ENCODE measurements at regions not wholly inside any gene's neighbourhood (a gene's known extent, or its start where the extent isn't known, plus 50 kb on each side); places are given as distances from the start of the nearest gene placed in this dataset.

DNA sequence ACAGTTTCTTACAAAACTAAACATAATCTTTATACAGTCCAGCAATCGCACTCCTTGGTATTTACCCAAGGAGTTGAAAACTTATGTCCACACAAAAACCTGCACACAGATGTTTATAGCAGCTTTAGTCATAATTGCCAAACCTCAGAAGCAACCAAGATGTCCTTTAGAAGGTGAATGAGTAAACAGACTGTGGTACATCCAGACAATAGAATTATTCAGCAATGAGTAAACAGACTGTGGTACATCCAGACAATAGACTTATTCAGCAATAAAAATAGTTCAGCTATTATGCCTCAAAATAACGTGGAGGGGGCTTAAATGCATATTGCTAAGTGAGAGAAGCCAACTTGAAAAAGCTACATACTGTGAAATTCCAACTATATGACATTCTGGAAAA lies 87.0 kb upstream of the GALNT2 start:
- no peak overlapping the region for H3K4me3 ChIP-seq (replicated peaks; ENCODE audit: low read depth, low read length)
- DNase-seq (ENCODE audit: low read depth): peak; percentile 53
- TF ChIP-seq, protein P1, sequence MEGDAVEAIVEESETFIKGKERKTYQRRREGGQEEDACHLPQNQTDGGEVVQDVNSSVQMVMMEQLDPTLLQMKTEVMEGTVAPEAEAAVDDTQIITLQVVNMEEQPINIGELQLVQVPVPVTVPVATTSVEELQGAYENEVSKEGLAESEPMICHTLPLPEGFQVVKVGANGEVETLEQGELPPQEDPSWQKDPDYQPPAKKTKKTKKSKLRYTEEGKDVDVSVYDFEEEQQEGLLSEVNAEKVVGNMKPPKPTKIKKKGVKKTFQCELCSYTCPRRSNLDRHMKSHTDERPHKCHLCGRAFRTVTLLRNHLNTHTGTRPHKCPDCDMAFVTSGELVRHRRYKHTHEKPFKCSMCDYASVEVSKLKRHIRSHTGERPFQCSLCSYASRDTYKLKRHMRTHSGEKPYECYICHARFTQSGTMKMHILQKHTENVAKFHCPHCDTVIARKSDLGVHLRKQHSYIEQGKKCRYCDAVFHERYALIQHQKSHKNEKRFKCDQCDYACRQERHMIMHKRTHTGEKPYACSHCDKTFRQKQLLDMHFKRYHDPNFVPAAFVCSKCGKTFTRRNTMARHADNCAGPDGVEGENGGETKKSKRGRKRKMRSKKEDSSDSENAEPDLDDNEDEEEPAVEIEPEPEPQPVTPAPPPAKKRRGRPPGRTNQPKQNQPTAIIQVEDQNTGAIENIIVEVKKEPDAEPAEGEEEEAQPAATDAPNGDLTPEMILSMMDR (IDR thresholded peaks at IDR 0.05; ENCODE audit: low read length, missing control alignments): no peak

DNA sequence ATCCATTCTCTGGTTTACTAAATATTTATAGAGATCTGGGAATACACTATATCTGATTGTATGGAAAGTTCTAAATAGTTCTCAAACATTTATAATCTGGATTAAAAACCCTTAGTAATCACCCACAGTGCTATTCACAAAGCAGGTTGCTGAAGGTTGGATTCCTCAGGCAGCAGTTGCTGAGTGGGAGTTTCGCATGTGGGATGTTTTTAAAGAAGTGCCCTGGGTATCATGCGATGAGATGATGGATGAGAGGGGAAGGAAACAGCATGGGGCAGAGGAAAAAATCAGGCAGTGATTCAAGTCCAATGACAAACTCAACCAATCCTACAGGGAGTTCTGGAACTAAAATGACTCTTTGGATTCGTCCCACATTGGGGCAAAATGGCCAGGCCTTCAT lies 85.3 kb upstream of the GALNT2 start:
- TF ChIP-seq, protein P1 (IDR thresholded peaks at IDR 0.05; ENCODE audit: low read length, missing control alignments): no peak
- H3K4me3 ChIP-seq (replicated peaks; ENCODE audit: low read depth, low read length): no peak overlapping the region
- no peak for DNase-seq (ENCODE audit: low read depth)

DNA sequence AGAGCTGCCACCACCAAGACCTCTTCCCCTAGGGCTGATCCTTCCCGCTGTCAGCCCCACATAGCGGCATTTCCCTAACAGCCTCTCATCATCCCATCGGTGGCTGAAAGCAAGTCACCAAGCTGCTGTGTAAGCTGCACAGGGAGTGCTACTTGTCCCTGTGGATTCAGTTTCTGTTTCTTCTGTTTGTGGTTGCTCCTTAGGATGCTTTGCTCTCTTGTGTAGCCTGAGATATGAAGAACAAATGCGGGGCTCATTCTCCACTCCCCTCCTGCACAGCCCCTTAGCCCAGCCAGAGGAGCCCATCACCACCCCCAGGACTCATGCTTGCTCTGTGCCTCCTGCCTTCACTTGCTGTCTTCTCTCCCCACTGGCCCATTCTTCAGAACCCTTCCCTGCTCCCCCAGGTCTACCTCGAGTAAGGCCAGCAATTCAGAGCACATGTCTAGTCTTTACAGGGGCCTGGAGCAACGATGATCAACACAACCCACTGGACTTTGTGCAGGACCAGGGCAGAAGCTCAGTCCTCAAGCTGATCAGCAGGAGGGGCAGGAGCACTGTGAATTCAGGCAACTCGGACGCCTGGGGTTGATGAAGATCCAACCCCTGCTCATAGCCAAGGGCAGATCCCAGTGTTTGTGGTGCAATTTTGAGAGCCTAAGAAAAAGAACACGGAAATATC lies 82.6 kb upstream of the GALNT2 start:
- H3K4me3 ChIP-seq (replicated peaks; ENCODE audit: low read depth, low read length): no peak overlapping the region
- no peak for DNase-seq (ENCODE audit: low read depth)
- TF ChIP-seq, protein P1 (IDR thresholded peaks at IDR 0.05; ENCODE audit: low read length, missing control alignments): no peak

DNA sequence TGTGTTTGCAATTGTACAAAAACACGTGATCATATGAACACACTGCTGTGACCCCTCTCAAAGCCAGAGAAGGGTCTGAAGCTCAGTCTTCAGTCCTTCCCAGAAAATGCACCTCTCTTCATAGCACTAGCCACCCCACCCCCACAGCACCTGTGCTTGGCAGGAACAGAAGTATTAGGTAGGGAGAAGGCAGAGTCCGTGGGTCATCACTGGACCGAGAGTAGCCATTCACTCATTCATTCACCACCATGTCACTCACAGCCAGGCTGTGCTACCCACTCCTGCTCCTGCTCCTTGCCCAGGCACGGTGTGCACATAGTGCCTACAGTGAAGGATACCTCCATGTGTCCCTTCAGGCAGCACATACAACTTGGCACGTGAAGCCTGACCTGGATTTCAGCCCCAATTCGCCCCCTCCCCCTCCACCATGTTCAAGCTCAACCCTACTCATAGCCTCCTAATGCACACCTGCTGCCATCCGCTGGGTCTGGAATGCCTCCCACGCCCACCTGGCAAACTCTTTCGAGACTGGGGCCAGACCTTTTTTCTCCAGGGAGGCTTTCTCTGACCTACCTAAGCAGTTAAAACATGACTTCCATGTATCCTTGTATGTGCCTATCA lies 81.9 kb upstream of the GALNT2 start:
- TF ChIP-seq, protein P1 (IDR thresholded peaks at IDR 0.05; ENCODE audit: low read length, missing control alignments): no peak
- DNase-seq (ENCODE audit: low read depth): no peak

DNA sequence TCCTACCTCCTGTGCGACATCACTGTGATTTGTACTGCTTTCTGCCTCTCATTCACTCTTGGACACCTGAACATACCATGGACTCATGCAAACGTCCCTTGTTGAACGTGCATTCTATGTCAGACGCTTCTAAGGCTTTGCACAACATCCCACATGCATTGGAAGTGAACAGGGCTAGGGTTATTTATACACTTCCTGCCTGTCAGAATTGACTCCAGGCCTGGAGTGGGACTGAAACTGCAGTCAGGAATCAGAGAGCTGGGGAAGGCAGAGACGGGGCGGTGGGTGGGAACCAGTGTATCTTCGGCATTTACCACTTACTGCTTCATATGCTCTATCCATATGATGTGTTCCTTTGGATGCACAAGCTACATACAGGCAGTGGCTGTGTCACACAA lies 81.4 kb upstream of the GALNT2 start:
- H3K4me3 ChIP-seq (replicated peaks; ENCODE audit: low read depth, low read length): no peak overlapping the region
- TF ChIP-seq, protein P1 (IDR thresholded peaks at IDR 0.05; ENCODE audit: low read length, missing control alignments): no peak
- DNase-seq (ENCODE audit: low read depth): no peak

More for the DNA sequence above, 81.9 kb upstream of the GALNT2 start:
- no peak overlapping the region for H3K4me3 ChIP-seq (replicated peaks; ENCODE audit: low read depth, low read length)

DNA sequence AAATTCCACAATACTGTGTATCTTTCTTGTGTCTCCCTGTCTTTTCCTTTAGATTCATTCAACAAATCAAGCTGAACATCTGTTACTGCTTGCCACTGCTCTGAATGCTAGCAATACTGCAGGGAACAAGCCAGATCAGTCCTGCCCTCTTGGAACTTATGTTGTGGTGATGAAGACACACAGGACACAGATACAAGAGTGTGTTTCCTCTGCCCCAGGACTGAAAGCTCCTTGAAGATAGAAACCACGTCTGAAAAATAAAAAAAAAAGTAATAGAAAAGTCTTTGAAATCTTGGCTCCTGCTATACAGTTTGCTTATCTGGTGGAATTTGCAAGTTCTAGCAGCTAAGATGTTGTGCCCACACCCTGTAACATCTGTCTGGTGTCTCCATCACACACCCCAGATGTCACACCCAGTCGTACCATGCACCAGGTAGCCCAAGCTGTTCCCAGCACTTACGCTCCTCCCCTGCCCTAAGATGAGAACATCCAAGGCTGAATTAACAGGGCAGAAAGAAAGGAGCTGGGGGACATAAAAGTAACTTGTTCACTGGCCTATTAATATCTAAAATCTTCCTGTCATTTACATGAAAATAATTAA lies 80.2 kb upstream of the GALNT2 start:
- TF ChIP-seq, protein P1 (IDR thresholded peaks at IDR 0.05; ENCODE audit: low read length, missing control alignments): no peak
- no peak for DNase-seq (ENCODE audit: low read depth)
- H3K4me3 ChIP-seq (replicated peaks; ENCODE audit: low read depth, low read length): no peak overlapping the region
